Mesodermal cell (in vitro differentiated cells): ENCODE measurements at regions not wholly inside any gene's neighbourhood (a gene's known extent, or its start where the extent isn't known, plus 50 kb on each side); places are given as distances from the start of the nearest gene placed in this dataset.

Experiments used
- H3K27ac ChIP-seq: 2 replicates; pipeline ENCODE4 v1.7.0; 2013; ENCODE audit warnings: mild to moderate bottlenecking, low read depth, low read length, moderate library complexity; ENCODE audit not compliant: severe bottlenecking
- H3K36me3 ChIP-seq: 2 replicates; pipeline ENCODE4 v1.7.1; 2013; ENCODE audit warnings: mild to moderate bottlenecking, low read length, moderate library complexity; ENCODE audit not compliant: control insufficient read depth, insufficient read depth
- H3K4me1 ChIP-seq: one replicate; pipeline ENCODE4 v1.7.1; 2013; ENCODE audit warnings: mild to moderate bottlenecking, low read length; ENCODE audit not compliant: insufficient read depth, control insufficient read depth, poor library complexity, severe bottlenecking
- H3K4me3 ChIP-seq: 2 replicates; pipeline ENCODE4 v1.7.0; 2013; ENCODE audit warnings: low read length, control low read depth, mild to moderate bottlenecking; ENCODE audit not compliant: insufficient read depth, poor library complexity, severe bottlenecking; ENCODE audit errors: extremely low read depth
- H3K9me3 ChIP-seq: 2 replicates; pipeline ENCODE4 v1.7.1; 2013; ENCODE audit warnings: mild to moderate bottlenecking, low read length, moderate library complexity; ENCODE audit not compliant: control insufficient read depth
- WGBS, 2 experiments: methylation state at CpG; one replicate each; pipeline ENCODE4 v1.1.5; 2013; ENCODE audit warnings: missing lambda C conversion rate in 2 of 2; ENCODE audit not compliant: insufficient coverage in 2 of 2; 5-methylcytosine and 5-hydroxymethylcytosine counted together

DNA sequence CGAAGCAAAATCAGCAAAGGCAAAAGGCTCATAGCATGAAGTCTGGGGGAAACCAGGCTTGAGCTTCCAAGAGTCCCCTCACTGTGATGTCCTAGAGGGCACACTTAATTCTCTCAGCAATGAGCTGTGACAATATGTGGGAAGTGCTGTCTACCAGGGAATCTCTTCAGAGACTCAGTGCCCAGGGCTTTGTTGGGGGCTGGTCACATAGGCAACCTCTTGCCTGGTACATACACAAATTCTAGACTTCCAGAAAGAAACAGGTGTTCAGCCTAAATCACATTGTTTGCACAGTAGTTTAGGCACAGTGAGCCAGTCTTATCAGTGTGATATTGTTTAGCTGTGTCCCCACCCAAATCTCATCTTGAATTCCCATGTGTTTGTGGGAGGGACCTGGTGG lies 400.5 kb downstream of the PRDM2 start:
- WGBS, 2 experiments = 100% methylated on average over 1 of the region's 1 CpG
- no peak overlapping the region for H3K4me3 ChIP-seq
- H3K4me1 ChIP-seq = no peaks in the 10 kb centered on the region
- no peak overlapping the region for H3K27ac ChIP-seq
- H3K36me3 ChIP-seq = no peaks in the 10 kb centered on the region
- H3K9me3 ChIP-seq = no peaks in the 10 kb centered on the region

DNA sequence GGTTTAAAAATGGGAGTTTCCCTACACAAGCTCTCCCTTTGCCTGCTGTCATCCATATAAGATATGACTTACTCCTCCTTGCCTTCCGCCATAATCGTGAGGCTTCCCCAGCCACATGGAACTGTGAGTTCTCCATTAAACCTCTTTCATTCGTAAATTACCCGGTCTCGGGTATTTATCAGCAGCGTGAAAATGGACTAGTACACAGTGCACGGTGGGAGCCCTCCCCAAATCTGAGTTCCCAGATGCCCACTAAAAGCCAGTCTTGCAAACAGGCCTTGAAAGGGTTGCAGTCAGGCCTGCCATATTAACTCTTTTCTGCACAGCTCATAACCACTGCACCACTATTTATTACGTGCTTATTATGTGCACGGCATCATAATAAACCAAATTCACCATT lies 400.9 kb downstream of the PRDM2 start:
- H3K36me3 ChIP-seq = no peaks in the 10 kb centered on the region
- H3K4me3 ChIP-seq = no peak overlapping the region
- H3K9me3 ChIP-seq = no peaks in the 10 kb centered on the region
- H3K4me1 ChIP-seq = no peaks in the 10 kb centered on the region
- WGBS, 2 experiments = 80 to 86% methylated on average over 7 to 8 of the region's 9 CpGs
- no peak overlapping the region for H3K27ac ChIP-seq

DNA sequence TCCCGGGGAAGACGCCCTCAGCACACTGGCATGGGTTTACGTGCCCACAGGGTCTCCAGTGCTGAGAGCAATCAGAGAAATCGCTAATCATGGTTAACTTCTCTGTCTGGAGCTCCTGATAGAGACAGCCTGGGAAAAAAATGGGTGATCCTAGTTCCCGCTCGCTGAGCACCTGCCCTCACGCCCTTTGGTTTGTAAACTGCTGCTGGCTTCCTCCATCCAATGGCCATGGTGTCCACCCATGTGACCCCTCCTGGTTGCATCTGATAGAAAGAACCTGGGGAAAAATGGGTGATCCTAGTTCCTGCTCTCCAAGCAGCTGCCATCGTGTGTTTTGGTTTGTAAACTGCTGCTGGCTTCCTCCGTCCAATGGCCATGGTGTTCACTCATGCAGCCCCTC lies 402.2 kb downstream of the PRDM2 start:
- Histone ChIP-seq H3K27ac (no peak overlapping the region), H3K36me3 (no peaks in the 10 kb centered on the region), H3K9me3 (no peaks in the 10 kb centered on the region), H3K4me3 (no peak overlapping the region), H3K4me1 (no peaks in the 10 kb centered on the region)
- 85 to 95% methylated on average over 9 of the region's 9 CpGs for WGBS, 2 experiments

DNA sequence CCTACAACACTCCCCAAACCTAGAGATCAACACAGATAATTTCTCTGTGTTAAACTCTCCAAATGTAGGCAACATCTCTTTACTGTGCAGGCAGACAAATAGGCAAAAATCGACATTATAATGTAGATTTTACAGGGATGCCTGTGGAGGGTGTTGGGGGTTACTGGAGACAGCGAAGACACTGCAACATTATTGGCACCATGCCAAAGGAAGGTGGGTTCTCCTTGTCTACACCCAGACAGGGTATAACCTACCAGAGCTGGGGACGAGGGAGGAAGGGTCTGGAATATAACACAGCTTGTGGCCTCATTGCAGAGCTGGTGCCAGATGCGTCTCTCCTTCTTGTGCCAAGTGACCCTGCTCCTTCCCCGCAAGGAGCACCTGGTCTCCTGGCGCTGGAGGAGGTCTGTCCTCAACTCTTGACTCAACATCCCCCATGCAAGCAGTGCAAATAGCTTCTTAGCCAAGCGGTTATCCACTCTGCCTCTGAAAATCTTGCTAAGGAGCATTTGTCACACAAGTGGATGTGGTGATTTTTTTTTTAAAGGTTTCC lies 404.0 kb downstream of the PRDM2 start:
- no peaks in the 10 kb centered on the region for H3K36me3 ChIP-seq
- no peaks in the 10 kb centered on the region for H3K4me1 ChIP-seq
- 92% methylated on average over 5 to 6 of the region's 7 CpGs for WGBS, 2 experiments
- no peaks in the 10 kb centered on the region for H3K9me3 ChIP-seq
- H3K27ac ChIP-seq = no peak overlapping the region
- H3K4me3 ChIP-seq = no peak overlapping the region

DNA sequence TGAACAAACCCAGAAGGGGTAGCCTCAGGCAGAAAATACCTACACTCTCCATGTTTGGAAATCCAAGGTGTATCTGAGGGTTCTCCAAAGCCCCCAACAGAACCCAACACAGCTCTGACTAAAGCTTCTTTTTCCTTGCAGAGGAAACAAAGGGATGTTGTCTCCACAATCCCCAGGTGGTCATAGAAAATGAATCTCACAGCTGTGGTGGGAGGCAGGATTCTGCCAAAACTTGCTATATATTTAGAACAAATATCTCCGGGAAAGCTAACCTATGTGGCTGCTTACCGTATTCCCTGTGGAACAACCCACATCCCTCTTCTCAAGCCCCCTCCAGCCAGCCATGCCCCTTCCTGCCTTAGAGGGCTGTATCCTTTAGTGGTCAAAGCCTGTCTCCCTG lies 406.1 kb downstream of the PRDM2 start:
- H3K9me3 ChIP-seq = no peaks in the 10 kb centered on the region
- WGBS, 2 experiments = 89 to 100% methylated on average over 1 to 2 of the region's 2 CpGs
- H3K4me3 ChIP-seq = no peak overlapping the region

DNA sequence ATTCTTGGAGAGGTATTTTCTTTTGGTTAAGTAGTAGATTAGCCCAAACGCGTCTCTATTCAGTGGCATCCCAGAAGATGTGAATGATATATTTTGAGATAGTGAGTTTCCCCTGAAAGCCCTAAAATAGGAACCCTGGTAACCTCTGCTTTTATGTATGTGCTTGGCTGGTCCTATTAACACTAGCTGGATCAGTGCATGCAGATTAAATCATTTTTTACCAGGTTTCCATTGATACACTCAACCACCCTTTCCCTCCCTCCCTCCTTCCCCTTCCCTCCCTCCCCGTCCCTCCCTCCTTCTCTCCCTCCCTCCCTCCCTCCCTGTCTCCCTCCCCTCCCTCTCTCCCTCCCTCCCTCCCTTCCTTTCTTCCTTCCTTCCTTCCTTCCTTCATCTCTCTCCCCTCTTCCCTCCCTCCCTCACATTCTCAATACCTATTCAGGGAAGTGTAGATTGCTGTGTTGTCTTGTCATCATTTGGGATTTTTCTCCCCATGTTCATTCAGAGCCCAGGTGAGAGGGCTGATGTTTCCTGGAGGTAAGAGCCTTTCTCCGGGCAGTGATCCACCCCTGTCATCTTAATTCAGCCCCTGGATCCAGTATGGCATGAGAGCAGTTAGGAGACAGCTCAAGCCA lies 406.8 kb downstream of the PRDM2 start:
- Histone ChIP-seq H3K9me3 (no peaks in the 10 kb centered on the region), H3K4me1 (no peaks in the 10 kb centered on the region), H3K4me3 (no peak overlapping the region), H3K36me3 (no peaks in the 10 kb centered on the region), H3K27ac (no peak overlapping the region)
- WGBS, 2 experiments = 95 to 100% methylated on average over 1 to 3 of the region's 4 CpGs

More for the DNA sequence above, 406.1 kb downstream of the PRDM2 start:
- Histone ChIP-seq H3K4me1 (no peaks in the 10 kb centered on the region), H3K27ac (no peak overlapping the region), H3K36me3 (no peaks in the 10 kb centered on the region)

DNA sequence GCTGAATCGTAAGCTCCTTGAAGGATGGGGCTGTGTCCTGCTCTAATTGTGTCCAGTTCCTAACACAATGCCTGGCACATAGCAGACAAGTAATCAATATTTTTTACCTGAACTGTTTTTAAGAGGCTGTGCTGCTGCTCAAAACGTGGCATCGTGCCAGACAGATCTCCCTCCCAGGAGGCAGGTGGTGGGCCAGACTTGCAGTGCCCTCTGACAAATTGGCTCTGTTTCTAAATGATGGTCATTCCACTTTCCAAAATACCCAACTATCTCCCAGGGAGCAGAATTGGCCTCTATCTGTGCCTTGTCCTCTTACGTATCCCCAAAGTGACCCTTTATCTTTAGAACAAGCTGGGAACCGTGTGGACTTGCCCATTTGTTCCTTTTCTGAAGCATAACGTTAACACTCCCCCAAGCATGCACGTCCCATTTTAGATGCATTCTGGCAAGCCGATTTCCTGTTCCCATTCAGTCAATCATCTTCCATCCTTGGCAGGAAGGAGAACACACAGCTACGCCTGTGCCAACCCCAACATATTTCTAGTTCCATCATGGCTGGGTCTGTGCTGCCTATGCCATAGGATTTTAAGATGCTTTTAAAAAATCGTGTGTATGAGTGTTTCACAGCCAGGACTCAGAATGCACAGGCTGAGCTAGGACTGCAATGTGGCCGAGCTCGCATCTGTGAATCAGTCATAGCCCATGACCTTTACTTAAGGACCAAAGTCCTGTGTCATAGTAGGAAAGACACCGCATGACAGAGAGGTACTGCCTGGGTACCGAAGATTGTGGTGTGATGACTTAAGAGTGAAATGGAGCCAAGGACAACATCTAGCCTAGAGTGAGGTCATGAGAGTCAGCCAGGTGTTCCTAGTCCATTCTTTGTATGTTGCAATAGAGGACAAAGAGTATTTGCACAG lies 408.6 kb downstream of the PRDM2 start:
- no peaks in the 10 kb centered on the region for H3K36me3 ChIP-seq
- 80 to 83% methylated on average over 11 to 13 of the region's 14 CpGs for WGBS, 2 experiments
- no peaks in the 10 kb centered on the region for H3K4me1 ChIP-seq
- no peak overlapping the region for H3K27ac ChIP-seq
- H3K4me3 ChIP-seq = no peak overlapping the region
- H3K9me3 ChIP-seq = no peaks in the 10 kb centered on the region

DNA sequence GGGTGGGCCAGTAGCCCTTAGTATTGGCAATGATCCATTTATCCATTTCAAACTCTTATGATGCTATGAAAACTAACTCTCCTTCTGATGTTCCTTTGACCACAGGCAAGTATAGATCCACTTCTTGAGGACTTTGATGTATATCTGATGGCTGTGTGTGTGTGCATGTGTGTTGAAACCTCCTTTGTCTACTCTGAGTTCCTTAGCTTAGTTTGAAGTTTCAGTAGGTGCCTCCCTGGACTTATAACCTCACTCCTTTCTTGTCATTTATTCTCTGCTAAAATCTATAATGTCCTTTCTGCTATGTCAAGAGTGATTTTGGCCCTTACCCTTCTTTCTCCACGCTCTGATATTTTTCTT lies 409.3 kb downstream of the PRDM2 start:
- 60 to 86% methylated on average over 1 of the region's 1 CpG for WGBS, 2 experiments
- H3K4me3 ChIP-seq = no peak overlapping the region
- no peaks in the 10 kb centered on the region for H3K36me3 ChIP-seq
- H3K9me3 ChIP-seq = no peaks in the 10 kb centered on the region
- H3K4me1 ChIP-seq = no peaks in the 10 kb centered on the region
- no peak overlapping the region for H3K27ac ChIP-seq

DNA sequence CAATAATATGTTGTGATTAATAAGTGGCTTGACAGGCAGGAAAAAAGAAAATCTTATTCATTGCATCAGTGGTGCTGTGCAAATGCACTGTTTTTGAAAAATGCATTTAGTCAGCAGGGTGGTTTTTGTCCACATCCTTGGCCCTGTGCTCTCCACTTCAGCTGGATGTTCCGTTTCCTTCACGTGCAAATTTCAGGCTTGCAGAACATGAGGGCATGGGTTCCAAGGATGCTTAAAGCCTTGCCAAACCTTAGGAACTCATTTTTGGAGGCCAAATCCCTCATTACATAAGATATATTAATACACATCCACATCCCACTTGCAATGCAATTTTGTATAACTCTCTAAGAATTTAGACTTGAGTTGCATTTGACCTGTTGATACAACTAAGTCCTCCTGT lies 410.1 kb downstream of the PRDM2 start:
- H3K27ac ChIP-seq = no peak overlapping the region
- no peaks in the 10 kb centered on the region for H3K9me3 ChIP-seq
- H3K4me1 ChIP-seq = no peaks in the 10 kb centered on the region
- no peak overlapping the region for H3K4me3 ChIP-seq
- WGBS, 2 experiments = 88 to 95% methylated on average over 2 of the region's 2 CpGs
- H3K36me3 ChIP-seq = no peaks in the 10 kb centered on the region

DNA sequence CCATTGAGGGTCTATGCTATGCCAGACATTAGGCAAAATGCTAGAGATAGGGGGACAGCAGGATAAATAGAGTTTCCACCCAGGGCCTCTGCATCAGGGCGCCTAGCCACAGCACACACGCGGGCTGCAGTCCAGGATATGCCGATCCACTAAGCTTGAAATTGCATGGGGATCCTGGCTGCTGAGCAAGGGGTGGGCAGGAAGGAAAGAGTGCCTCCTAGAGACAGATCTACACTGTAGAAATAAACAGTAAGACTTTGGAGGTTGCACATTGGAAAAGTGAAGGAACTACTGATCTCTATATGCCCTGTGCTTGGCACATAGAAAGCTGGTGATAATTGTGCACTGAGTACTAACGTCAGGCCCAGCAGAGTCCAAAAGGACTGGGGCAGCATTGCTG lies 411.1 kb downstream of the PRDM2 start:
- WGBS, 2 experiments = 70 to 89% methylated on average over 1 to 5 of the region's 5 CpGs
- H3K4me1 ChIP-seq = no peaks in the 10 kb centered on the region
- no peaks in the 10 kb centered on the region for H3K36me3 ChIP-seq
- no peak overlapping the region for H3K4me3 ChIP-seq
- no peak overlapping the region for H3K27ac ChIP-seq
- no peaks in the 10 kb centered on the region for H3K9me3 ChIP-seq

DNA sequence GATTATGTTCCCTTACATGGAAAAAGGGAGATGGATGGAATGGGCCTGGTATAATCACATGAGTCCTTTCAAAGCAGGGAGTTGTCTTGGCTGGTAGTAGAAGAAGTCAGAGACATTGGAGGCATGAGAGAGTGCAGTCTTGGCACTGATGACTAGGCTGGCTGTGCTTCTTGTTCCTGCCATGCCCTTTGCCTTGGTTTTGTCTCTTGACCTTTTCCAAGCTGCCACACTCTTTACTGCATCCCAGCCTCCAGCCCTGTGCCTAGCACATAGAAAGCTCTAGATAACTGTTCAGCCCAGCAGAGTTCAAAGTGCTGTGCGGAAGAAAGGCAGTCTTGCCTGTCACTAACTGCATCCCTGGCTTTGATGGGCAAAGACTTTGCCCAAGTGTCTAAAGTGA lies 412.6 kb downstream of the PRDM2 start:
- Histone ChIP-seq H3K36me3 (no peaks in the 10 kb centered on the region), H3K4me3 (no peak overlapping the region), H3K27ac (no peak overlapping the region), H3K4me1 (no peaks in the 10 kb centered on the region), H3K9me3 (peaks cover 4% of the 10 kb centered on the region)
- 88 to 89% methylated on average over 1 of the region's 1 CpG for WGBS, 2 experiments
